ENCODE measurements at regions not wholly inside any gene's neighbourhood (a gene's known extent, or its start where the extent isn't known, plus 50 kb on each side); places are given as distances from the start of the nearest gene placed in this dataset.
A peak's percentile ranks its signal among the peaks of the same experiment; 100 is the strongest.

GRCh38 chr2:180143633-180144337 is 136.7 kb upstream of the CWC22 start:
- no peak overlapping the region for H3K4me3 ChIP-seq (ENCODE audit: control insufficient read depth, low read depth, low read length)
- no peak for DNase-seq (ENCODE audit: low read depth)
- TF ChIP-seq CTCF (IDR thresholded peaks at IDR 0.05; ENCODE audit: control insufficient read depth, insufficient read depth, low read depth, low read length, missing control alignments) = no peak

GRCh38 chr2:180141600-180141999 is 134.5 kb upstream of the CWC22 start:
- no peak for TF ChIP-seq CTCF (IDR thresholded peaks at IDR 0.05; ENCODE audit: control insufficient read depth, insufficient read depth, low read depth, low read length, missing control alignments)
- no peak for DNase-seq (ENCODE audit: low read depth)
- no peak overlapping the region for H3K4me3 ChIP-seq (ENCODE audit: control insufficient read depth, low read depth, low read length)

GRCh38 chr2:180133736-180134135 is 126.6 kb upstream of the CWC22 start:
- DNase-seq (ENCODE audit: low read depth) = no peak
- H3K4me3 ChIP-seq (ENCODE audit: control insufficient read depth, low read depth, low read length) = no peak overlapping the region
- no peak for TF ChIP-seq CTCF (IDR thresholded peaks at IDR 0.05; ENCODE audit: control insufficient read depth, insufficient read depth, low read depth, low read length, missing control alignments)

GRCh38 chr2:180130403-180130802 is 123.3 kb upstream of the CWC22 start:
- TF ChIP-seq CTCF (IDR thresholded peaks at IDR 0.05; ENCODE audit: control insufficient read depth, insufficient read depth, low read depth, low read length, missing control alignments) = no peak
- H3K4me3 ChIP-seq (ENCODE audit: control insufficient read depth, low read depth, low read length) = no peak overlapping the region
- DNase-seq (ENCODE audit: low read depth) = no peak

GRCh38 chr2:180128861-180129260 is 121.8 kb upstream of the CWC22 start:
- DNase-seq (ENCODE audit: low read depth) = no peak
- H3K4me3 ChIP-seq (ENCODE audit: control insufficient read depth, low read depth, low read length) = no peak overlapping the region
- no peak for TF ChIP-seq CTCF (IDR thresholded peaks at IDR 0.05; ENCODE audit: control insufficient read depth, insufficient read depth, low read depth, low read length, missing control alignments)

GRCh38 chr2:180125245-180125962 is 118.3 kb upstream of the CWC22 start:
- DNase-seq (ENCODE audit: low read depth) = peak; percentile 93
- no peak overlapping the region for H3K4me3 ChIP-seq (ENCODE audit: control insufficient read depth, low read depth, low read length)
- TF ChIP-seq CTCF (IDR thresholded peaks at IDR 0.05; ENCODE audit: control insufficient read depth, insufficient read depth, low read depth, low read length, missing control alignments) = peak; percentile 75
